GM18499 (cell line): ENCODE measurements at regions not wholly inside any gene's neighbourhood (a gene's known extent, or its start where the extent isn't known, plus 50 kb on each side); places are given as distances from the start of the nearest gene placed in this dataset.

Source experiments
- ATAC-seq: cut with Tn5 transposase; IDR thresholded peaks from one replicate; pipeline ENCODE4 v1.9.1; 2021; ENCODE audit warnings: moderate number of reproducible peaks; ENCODE audit not compliant: insufficient read depth, unreplicated experiment

GRCh38 chr4:30924495-30924894, 204.3 kb downstream of the PCDH7 start:
- no peak for ATAC-seq

DNA sequence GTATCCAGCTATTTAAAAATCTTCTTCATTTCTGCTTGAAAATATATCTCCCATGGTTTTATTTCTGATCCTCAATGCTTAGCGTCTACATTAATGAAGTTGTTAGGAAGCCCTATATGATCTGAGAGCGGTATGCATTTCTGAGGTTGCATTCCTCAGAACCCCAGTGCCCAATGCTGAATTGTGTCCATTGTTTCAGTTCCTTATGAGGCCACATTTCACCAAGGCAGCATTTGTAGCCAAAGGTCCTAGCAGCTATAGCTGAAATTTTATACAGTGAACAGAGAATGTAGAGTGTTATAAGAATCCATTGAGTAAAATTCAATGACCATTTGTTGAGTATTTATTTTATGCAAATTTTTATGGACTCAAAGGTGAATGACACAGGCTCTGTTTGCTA, 209.5 kb downstream of the PCDH7 start:
- ATAC-seq, result no peak

- no peak for ATAC-seq
Observed at GRCh38 chr4:30930276-30930675, 210.1 kb downstream of the PCDH7 start.

DNA sequence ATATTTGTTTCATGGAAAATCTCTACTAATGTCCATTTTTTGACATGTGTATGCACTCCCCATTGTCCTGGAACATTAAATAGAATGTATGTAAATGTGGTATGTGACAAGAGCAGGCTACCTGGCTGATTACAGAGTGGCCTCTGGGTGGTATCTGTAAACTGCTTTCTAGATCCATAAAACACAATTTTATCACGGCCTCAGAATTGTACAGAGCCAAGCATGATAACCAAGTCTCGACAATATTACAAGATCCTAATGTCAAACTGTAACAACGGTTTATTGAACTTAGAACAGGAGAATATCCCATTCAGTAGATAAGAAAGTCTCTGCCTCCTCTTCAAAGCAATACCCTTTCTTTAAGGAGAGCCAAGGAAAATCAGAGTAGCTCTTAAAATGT, 212.4 kb downstream of the PCDH7 start:
- no peak for ATAC-seq

- ATAC-seq, result no peak
Observed at GRCh38 chr4:30939069-30939468, 218.9 kb downstream of the PCDH7 start.

- no peak for ATAC-seq
Observed at GRCh38 chr4:30939684-30940083, 219.5 kb downstream of the PCDH7 start.

DNA sequence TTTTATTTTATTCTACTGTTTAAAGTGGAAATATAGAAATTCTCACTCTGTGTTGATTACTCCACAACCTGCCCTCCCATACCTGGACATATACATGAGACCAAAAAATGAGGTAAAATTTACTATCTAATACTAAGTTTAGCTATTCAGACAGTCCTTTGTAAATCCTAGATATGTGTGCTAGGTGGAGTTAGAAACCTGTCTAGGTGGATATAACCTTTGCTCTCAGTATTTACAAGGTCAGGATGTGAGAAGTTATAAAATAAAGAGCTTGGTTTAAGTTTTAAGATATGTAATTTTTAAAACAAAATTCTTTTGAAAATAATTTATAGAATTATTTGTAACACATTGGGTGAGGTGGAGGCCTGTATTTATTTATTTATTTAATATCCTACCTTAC, 221.5 kb downstream of the PCDH7 start:
- no peak for ATAC-seq

GRCh38 chr4:30943356-30943755, 223.2 kb downstream of the PCDH7 start:
- ATAC-seq, result no peak

GRCh38 chr4:30945586-30945985, 225.4 kb downstream of the PCDH7 start:
- ATAC-seq, result no peak

DNA sequence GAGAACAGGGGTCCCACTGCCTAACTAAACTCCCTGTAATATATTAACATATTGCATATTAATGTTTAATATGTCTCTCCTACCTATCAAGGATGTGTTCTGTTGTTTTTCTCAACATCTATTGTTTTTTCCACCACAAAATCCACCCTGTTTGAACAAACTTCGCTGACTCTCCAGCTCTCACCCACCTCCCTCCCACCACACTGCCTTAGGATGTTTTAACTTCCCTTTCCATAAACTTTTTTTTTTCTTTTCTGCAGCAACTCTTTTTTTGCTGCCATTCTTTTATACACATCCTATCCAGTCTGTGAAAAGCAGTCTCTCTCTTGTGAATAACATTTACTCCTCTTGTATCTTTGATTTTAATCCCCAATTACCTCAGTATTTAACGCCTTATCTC, 226.1 kb downstream of the PCDH7 start:
- ATAC-seq, result no peak

DNA sequence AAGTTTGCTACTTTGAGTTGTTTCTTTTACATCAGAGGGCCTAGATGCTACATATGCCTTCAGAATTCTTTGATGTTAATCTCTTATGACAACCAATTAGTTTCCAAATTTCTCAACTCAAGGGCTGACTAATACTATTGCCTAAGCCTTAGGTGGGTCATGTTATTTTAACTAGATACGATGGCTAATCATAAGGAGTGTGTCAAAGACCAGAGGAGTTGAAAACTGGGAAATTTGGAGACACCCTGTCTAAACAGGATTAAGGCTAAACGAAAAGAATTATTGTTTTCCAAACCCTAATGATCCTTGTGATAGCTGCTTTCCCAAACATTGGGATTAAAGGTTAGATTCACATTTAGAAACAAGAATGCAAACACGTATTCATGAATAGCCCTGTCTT, 228.5 kb downstream of the PCDH7 start:
- no peak for ATAC-seq

GRCh38 chr4:30950737-30951136, 230.6 kb downstream of the PCDH7 start:
- ATAC-seq, result no peak

DNA sequence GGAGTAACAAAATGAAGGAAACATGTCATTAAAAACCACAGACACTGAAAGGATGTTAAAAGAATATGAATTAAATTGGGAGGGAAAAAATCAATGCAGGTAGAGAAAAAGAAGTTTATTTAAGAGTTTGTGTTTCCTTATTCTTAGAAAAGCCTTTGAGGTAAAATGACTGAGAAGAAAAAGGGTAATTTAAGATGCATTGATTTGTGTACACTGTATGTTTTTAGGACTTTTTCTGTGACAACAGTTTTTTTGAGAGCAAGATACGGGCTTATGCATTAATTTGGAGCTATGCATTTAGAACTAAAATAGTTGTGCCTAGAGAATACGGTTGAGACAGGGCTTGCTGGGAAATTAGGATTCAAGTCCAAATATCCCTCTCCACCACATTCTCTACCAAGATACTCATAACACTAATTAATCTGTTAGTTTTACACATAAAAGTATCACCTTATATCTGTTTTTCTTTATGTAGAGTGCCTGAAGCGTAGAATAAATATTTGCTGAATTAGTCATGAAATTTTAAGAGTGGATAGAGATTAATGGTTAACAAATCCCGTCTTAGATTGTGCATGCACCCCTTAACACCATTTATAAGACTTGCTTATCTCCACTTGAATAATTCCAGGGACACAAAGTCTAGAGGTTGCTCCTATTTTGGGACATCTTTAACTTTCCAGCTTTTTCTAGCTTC, 232.5 kb downstream of the PCDH7 start:
- ATAC-seq, result no peak

DNA sequence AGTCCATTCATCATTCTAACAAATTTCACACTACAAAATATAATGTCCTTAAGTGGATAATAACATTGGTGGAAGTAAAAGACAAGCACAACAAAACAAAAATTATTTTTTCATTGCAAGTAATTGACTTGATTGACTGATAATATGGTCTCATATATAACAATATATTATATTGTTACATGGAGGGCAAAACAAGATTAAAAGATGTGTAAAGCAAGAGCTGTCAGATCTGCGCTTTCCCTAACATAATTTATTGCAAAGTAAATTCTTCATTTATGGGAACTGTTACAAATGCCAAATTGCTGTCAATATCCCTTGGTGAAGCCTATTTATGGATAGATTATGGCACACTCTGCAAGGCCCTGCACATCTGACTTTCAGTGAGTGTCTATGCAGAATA, 233.6 kb downstream of the PCDH7 start:
- ATAC-seq, result no peak

DNA sequence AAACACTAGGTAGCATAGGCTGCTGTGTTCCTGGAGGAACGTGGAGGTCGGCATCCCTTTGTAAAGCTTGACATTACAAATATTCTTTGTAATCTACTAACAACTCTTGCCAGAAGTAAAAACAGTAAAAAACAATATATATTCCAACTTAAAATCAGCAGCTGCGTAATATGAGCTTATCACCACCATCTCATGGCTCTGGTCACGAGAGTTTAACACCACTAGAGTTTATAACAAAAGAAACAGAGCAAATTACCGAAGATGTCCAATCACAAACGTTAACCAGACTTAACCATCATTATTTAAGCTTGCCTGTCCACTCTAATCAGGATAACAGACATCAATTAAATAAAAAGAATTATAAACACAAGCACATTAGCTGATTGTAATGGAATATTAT, 236.7 kb downstream of the PCDH7 start:
- no peak for ATAC-seq

DNA sequence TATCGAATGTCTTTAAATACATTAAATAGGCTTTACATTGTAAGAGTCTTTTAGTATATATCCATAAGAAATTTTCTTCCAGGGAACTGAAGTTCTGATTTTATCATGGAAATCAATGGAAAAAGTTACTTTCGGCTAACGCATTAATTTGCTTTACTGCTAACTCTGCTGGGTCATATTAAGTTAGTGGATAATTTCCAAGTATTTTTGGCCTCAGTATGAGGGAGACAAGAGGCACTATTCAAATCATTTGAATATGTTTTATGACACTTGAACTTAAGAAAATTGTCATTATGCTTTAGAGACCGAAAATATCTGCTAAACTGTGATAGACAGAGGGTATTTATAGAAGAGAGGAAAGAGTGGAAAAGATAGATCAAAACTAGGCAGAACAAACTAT, 237.5 kb downstream of the PCDH7 start:
- no peak for ATAC-seq

DNA sequence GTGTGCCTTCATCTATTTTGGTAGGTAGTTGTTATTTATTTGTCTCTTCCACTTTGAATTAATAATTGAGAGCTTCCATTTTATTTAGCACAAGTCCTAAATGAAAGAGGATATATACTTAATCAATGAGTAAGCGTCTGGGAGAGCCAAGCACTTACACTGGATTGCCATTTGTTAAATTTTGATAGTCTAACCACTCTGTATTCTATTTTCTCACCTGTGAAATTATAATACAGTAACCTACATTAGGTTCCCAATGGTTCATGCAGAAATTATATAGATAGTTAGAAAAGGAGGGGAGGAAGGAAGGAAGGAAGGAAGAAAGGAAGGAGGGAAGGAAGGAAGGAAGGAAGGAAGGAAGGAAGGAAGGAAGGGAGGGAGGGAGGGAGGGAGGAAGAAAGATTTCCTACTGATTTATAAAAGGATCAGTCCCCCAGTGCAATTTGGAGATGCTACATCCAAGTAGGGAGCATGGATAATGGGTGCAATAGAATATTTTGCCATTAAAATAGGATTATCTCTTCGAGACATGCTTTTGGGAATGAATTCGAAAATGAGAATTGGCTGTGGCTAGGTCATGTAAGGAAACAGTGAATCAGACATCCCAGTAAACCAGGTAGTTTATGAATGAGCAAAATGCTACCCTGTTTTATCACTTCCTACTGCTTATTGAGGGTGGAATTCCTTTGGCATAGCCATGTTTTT, 239.8 kb downstream of the PCDH7 start:
- ATAC-seq, result no peak

DNA sequence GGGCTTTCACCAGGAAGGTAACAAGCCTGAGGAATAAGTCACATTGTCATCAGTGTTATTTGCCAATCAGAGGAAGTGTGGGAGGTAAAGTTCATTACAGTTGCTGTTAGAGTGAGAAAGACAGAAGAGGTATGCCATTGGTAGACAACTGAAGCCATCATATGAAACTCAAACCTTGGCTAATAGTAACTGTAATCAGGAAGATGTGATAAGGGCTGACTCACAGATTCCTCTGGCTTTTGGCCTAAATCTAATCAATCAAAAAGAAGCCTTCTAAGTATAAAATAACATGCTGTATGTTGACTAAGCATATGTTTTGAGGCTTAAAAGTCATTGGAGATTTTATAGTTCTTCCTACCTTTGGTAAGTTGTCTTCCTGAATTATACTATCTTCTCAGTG, 242.8 kb downstream of the PCDH7 start:
- ATAC-seq, result no peak

- ATAC-seq, result no peak
Observed at GRCh38 chr4:30968926-30969325, 248.8 kb downstream of the PCDH7 start.

DNA sequence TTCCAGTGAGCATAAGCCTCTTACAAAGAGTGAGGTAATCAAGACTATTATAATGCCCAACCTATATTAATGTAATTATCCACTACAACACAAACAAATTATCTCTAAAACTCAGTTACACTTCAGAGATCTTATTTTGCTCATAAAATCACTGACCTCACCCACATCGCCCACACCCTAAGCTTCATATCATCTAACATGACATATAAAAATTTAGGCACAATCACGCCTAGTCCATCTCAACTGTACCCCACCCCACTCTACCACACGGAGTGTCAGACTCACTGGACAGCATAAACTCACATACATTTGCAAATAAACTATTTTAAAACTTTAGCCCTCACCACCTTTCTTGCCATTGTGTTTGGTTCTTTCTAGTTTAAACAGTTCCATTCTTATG, 252.4 kb downstream of the PCDH7 start:
- no peak for ATAC-seq

GRCh38 chr4:30973993-30974392, 253.8 kb downstream of the PCDH7 start:
- no peak for ATAC-seq

GRCh38 chr4:30979402-30979801, 259.2 kb downstream of the PCDH7 start:
- ATAC-seq, result no peak
